Fibroblast of skin of abdomen (primary cell): ENCODE measurements at regions not wholly inside any gene's neighbourhood (a gene's known extent, or its start where the extent isn't known, plus 50 kb on each side); places are given as distances from the start of the nearest gene placed in this dataset.

Experiments used
- DNase-seq: peaks from one replicate; pipeline ENCODE4 v3.0.0-alpha.2; 2013

DNA sequence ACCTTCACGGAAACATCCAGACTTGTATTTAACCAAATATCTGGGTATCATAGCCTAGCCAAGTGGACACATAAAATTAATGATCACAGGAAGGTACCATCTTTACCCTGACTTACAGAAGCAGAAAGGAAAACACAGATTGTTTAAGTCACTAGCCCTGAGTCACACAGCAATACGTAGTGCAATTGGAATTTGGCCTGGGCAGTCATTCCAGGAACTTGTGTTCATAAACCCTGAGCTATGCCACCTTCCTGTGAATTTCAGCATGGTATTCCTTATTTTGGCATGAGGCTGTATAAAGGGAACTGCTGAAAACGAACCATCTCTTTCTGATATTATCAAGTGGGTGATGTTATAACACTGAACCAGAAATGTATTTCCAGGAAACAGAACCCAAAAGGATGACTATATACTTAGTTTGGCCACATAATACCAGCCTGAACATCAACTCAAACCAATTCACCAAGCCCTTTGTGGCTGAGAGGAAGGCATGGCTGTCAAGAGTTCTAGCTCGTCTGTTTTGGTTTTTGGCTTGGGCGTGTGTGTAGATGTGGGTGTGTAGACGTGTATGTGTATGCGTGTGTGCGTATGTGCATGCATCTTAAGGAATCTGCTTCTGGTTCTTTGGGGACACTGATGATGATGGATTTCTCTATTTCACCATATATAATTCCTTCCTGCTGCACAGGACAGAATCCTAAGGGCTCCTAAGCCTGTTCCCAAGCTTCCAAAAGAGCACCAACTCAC is 533.4 kb upstream of the ID2 start:
- peak; percentile 87 for DNase-seq

DNA sequence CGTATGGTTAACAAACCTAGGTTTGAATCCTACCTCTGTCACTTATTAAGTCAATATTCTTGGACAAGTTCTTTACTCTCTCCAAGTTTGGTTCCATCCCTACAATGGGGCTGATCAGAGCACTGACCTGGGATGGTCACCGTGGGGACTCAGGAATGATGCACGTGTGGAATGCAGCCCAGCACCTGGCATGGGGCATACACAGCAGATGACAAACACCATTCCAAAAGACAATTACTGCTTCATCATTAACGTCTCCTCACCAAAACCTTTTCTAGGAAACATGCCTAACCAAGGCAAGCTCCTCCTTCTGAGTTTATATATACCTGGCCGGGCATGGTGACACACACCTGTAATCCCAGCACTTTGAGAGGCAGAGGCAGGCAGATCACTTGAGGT is 532.9 kb upstream of the ID2 start:
- no peak for DNase-seq

- peak; percentile 89 for DNase-seq
Measured at GRCh38 chr2:8149985-8150539, 531.8 kb upstream of the ID2 start.

GRCh38 chr2:8151888-8152287 is 530.0 kb upstream of the ID2 start:
- no peak for DNase-seq

DNA sequence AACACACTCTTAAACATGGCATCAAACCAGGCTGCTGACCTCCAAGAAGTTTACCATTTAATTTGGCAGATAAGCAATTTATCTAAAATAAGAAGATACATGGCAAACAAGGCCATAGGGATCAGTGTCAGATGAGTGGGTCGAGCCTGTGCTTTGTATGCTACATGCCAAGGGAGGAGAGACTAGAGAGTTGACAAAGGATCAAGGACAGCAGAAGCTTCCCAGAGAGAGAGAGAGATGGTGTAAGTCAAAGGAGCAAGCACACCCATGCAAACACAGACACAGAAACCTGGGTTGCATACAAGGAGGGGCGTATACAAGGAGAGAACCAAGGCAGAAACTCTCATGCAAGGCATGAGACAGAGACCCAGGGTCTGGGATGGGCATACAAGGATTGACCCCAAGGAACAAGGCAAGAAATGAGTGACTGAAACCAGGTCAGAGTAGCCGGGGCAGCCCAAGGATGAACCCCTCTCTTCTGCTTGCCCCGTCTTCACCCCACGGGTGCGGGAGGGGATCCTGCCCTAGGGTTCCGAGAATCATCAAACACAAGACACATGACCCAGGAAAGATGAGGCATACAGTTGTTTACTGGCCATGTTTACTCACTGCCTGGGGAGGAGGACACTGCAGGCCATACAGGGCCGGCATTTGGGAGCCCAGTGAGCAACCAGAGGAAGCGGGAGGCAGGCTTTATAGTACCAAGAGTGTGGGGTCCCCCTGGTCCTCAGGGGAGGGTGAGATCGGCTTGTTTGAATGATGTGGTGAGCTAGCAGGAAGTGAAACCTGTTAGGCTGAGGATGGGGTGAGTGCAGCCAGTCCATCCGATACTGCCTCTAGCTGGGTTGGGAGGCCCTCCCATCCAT is 529.2 kb upstream of the ID2 start:
- DNase-seq, result no peak

GRCh38 chr2:8153258-8153718 is 528.6 kb upstream of the ID2 start:
- DNase-seq, result no peak

DNA sequence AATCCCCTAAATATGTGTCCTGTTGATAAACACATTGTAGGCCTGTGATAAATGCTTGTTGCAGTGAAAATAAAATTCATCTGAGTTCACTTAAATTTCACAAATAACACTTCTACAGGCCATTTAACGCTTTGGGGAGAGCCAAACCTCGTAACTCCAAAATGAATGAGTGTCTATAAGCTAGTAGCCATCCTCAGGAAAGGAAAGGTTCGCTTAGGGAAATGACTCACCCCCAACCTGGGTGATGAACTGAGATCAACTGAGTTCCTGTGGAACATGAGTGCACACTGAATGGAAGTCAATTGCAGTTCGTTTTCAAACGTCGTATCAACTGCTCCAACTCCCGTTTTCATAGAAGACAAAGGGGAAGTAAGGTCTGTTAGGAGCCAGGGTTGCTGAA is 527.6 kb upstream of the ID2 start:
- no peak for DNase-seq

DNA sequence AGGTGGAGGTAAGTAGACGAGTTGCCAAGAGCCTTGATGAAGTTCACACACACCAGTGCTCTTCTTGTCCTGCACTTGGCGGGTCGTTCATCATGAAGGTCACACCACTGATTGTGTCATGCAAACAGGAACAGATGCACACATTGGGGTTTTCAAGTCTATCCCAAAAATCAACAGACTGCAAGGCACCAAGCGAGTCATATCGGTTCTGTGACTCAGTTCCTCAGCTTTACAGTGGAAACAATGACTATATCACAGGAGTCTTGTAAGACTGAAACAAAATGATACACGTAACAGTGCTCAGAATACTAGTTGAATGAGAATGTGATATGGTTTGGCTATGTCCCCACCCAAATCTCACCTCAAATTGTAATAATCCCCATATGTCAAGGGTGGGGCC is 526.9 kb upstream of the ID2 start:
- DNase-seq, result peak; percentile 57

- DNase-seq, result no peak
Measured at GRCh38 chr2:8157621-8158430, 524.0 kb upstream of the ID2 start.

DNA sequence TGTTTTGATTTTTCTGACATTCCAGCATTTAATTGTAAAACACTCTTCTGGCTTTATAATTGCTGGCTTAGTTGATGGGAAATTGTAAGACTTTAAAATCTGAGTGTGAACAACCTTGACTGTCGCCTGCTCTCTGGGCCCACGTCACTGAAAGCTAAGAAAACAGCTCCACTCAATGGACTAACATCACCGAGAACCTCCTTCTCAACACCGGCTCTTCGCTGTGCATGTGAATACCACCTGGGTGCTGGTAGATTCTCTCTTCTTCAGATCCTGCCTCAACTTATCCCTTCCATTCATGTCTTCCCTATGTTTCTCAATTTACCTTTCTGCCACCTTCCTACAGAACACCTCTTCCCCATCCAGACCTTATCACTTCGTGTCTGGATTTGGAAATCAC is 523.1 kb upstream of the ID2 start:
- DNase-seq, result no peak

GRCh38 chr2:8159211-8159965 is 522.5 kb upstream of the ID2 start:
- DNase-seq, result no peak

DNA sequence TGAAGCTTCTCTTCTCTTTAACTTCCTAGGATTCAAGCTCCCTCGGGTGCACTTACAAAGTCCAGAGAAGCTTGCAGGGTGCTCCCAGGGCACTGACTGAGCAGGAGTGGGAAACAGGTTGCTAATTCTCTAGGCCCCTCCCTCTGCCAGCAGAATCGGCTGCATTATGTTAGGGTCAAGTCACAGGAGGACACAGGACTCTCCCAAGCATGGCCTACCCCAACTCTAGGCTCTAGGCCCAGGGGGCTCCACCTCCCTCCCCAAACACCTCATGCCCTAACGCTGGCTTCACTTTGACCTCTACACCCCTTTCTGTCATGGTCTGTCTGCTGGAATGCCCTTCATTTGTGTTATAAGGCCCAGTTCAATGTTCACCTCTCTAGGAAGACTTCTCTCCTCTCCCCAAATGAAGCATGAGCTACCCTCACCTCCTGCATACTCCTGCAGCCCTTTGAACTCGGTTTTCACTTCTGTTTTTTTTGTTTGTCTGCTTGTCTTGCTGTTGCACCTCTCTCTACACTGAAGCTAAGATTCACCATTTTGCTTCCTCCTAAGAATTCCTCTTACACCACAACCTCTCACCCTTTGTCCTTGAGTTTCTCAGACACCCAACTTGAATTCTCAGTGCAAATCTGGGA is 521.8 kb upstream of the ID2 start:
- no peak for DNase-seq

GRCh38 chr2:8160959-8161358 is 520.9 kb upstream of the ID2 start:
- no peak for DNase-seq

GRCh38 chr2:8162552-8162951 is 519.3 kb upstream of the ID2 start:
- DNase-seq, result peak; percentile 96

DNA sequence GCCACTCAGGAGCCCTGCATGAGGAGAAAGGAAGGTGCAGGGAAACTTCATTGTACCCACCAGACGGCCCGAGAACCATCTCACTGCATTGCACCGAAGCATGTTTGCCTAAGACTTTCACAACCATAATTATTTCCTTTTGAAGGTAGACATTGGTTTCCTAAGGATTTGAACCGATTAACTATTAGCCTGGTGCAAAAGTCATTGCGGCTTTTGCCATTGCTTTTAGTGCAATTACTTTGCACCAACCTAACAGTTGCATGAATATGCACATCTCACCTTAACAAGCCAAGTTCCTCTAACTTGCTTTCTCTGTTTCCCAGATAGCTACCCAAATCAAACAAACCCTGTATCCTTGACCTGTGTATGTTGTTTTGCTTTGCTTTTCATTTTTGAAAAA is 516.3 kb upstream of the ID2 start:
- DNase-seq, result no peak

GRCh38 chr2:8168022-8168717 is 513.7 kb upstream of the ID2 start:
- no peak for DNase-seq

DNA sequence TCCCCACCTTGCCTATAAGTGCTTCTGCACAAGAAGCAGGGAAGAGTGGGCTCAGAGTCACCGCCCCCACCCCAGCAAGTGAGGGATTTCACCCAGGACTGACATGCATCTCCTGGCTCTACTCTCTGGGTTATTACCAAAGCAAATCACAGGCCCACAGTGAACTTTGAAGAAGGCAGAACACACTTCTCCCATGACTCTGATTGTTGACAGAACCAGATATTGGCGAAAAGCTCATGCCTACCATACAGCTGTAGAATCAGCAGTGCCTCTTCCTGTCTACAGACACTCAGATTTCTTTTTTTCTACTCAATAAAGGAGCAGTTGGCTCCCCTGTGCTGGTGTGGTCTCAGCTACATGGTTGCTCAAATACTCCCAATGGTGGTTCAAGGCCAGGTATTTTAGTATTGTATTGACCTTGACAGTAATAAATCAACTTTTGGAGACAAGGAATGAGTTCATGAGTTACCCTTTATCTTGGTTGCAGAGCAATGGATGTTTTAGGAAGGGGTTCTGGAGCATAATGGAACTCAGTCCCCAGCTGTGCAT is 512.9 kb upstream of the ID2 start:
- peak; percentile 39 for DNase-seq

GRCh38 chr2:8169443-8169842 is 512.4 kb upstream of the ID2 start:
- DNase-seq, result peak; percentile 98

- peak; percentile 39 for DNase-seq
Measured at GRCh38 chr2:8170552-8171327, 511.1 kb upstream of the ID2 start.

DNA sequence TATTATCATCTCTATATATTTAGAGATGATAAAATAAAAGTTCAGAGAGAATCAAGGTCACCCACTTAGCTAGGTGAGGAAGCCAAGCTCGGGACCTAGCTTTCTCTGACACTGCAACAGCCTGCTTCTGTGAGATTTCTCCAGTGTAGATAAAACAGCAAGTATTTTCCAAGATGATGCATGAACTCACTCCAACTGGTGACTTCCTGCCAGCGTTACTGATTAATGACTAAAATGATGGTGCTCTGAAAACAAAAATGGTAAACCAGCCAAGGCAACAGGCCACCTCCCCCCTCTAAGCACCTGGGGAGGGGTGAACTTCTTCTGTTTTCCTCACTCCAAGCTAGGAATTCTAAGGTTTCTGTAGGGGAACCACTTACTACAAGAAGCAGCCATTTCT is 510.2 kb upstream of the ID2 start:
- DNase-seq, result peak; percentile 32
